SK-N-MC (cell line): ENCODE measurements at regions not wholly inside any gene's neighbourhood (a gene's known extent, or its start where the extent isn't known, plus 50 kb on each side); places are given as distances from the start of the nearest gene placed in this dataset.

ENCODE experiments used
- EZH2 ChIP-seq: fragments of 200-600 bp; sonication (generic); IDR thresholded peaks from one replicate; pipeline ENCODE4 v1.6.1; 2017; ENCODE audit warnings: antibody characterized with exemption
- FOXP2 ChIP-seq: optimal IDR thresholded peaks from 2 replicates; pipeline ENCODE3; 2011; ENCODE audit warnings: mild to moderate bottlenecking, moderate library complexity; ENCODE audit not compliant: insufficient read depth; ENCODE audit errors: extremely low read length, control extremely low read depth
- POLR2AphosphoS5 ChIP-seq: IDR thresholded peaks from 2 replicates; pipeline ENCODE4 v1.6.1; 2012; ENCODE audit warnings: mild to moderate bottlenecking, low read depth, low read length, borderline replicate concordance

- TF ChIP-seq EZH2 (no peak), POLR2AphosphoS5 (no peak), FOXP2 (no peak)
Observed at GRCh38 chr2:14235667-14236066, 396.9 kb upstream of the LRATD1 start.
